ENCODE measurements at regions not wholly inside any gene's neighbourhood (a gene's known extent, or its start where the extent isn't known, plus 50 kb on each side); places are given as distances from the start of the nearest gene placed in this dataset.
A peak's percentile ranks its signal among the peaks of the same experiment; 100 is the strongest.

DNA sequence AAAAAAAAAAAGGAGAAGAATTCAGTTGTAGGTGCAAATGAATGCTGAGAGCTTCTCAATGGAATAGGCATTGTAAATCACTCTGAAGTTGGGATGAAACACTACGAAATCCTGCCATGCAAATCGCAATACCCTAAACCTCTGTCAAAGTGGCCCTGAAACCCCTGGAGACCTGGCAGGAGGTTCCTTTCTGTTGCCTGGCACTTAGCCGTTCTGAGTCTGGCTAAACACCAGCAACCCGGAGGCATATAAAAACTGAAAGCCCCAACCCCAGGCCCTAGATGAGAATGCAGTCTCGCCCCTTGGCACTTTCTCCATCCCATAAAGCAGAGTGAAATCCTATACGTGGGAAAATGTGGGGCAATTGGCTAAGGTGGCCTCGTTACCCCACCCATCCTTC, 151.5 kb upstream of the PARP11 start:
- intact Hi-C loops (cut with DNase I, micrococcal nuclease): no loop called here
- no peak for ATAC-seq

DNA sequence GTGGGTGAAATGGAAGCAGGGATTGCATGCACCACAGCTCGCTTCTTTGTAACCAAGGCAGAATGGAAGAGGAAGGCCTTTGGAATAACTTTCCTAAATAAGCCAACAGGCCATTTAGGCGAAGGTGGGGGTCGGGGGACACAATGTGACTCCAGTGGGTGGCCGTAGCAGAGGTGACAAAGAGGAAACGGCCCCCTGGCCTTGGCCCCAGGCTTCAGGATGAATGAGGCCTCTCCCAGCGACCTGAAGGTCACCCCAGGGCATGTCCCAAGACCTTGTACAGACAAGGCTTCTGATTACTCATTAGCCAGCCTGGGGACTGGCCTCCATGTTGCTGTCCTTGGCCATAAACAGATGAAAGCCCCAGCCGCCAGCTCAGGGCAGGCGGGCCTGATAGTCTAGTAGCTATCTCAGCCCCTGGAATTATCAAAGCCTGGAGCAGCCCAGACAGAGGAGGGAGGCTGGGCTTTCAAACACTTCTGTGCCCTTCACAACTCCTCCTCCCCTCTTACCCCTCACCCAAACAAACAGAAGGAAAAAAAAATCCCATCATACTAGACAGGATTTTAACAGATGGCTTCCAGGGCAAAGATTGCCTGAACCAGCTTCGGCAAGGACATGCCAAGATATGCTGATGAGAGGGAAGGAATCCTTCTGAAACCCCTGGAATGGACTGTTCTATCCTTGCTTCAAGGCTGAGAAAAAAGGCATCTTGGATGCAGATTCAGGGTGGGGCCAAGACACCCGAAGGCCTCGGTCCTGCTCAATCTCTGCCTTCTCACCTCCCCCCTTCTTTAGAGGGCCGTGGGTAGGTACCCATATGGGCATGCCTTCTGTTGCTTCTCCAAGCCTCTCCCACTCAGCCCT, 142.3 kb upstream of the PARP11 start:
- DNase-seq (peak; percentile 65 to 70), ATAC-seq (peak; percentile 95)
- intact Hi-C loops (cut with DNase I, micrococcal nuclease): no loop called here

More for the DNA sequence above, 151.5 kb upstream of the PARP11 start:
- no peak for DNase-seq

DNA sequence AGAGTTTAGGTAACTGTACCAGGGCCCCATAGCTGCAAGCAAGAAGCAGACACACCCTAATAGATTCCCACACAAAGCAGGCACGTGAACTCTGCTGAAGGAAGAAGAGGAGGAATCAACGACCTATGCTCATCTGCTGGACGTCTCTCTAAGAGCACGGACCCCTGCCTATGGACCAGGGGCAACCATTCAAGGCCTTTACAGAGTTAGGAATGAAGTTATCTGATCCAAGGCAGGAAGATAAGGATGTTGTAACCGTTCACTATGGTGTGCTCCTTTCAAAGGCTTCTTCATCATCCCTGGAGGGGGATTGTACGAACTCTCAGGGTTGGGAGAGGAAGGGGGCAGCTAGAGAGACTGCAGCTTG, 141.6 kb upstream of the PARP11 start:
- DNase-seq: no peak
- no peak for ATAC-seq
- intact Hi-C loops (cut with DNase I, micrococcal nuclease): no loop called here

DNA sequence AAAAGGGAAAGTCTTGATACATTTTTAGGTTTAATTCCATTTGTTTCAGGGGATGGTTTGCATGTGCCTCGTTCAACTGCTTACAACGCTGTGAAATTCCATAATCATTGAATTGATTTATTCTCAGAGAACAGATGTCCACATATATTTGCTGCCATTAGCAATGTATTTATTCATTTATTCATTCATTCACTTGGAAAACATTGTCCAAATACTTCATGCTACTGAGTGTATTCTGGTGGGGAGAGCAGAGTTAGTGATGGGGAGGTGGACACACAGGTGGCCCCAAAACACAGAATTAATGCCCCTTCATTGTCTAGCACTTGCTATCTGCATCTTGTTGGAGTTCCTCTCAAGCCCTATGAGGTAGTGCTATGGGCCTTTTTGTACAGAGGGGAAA, 141.2 kb upstream of the PARP11 start:
- DNase-seq (no peak), ATAC-seq (no peak)
- intact Hi-C loops (cut with DNase I, micrococcal nuclease): no loop called here

DNA sequence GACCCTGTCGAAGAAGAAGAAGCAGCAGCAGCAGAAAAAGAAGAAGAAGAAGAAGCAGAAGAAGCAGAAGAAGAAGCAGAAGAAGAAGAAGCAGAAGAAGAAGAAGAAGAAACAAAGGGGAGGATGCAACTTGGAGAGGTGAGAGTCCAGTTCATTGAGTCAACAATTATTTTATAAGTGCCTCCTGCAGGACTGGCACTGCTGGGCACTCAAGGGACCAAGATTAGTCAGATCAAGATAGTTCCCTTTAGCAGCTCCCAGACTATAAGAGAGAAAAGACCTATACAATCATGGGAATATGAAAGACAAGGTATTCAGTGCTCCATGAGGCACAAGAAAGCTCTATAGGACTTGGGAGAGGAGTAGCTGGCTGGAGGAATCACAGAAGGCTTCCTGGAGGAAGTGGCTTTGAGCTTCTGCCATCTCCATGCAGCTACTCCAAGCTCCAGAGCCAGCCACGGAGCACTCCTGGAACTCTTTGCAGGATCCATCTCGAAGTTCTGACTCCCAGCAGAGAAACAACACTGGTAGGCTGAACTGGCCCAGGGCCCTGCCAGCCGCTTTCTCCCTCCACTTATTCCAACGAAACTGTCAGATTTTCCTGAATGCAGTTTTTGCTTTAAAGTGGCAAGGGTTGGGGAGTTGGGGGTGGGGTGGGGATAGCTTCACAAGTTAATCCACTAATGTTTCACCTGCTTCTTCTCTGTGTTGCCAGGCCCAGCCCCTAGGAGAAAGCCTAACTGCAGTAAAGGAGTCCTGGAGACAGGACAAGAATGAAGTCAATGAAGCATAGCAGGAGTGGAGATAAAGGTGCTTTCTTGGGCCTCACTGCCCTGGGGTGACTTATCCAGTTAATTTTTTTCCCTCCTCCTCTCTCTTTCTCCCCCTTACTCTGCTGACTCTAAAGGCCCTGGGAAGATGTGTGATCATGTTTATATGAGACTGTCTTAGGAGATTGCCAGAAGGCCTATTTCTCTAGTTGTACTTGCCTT, 140.1 kb upstream of the PARP11 start:
- intact Hi-C loops (cut with DNase I, micrococcal nuclease): no loop called here
- ATAC-seq (peak; percentile 51), DNase-seq (no peak)

DNA sequence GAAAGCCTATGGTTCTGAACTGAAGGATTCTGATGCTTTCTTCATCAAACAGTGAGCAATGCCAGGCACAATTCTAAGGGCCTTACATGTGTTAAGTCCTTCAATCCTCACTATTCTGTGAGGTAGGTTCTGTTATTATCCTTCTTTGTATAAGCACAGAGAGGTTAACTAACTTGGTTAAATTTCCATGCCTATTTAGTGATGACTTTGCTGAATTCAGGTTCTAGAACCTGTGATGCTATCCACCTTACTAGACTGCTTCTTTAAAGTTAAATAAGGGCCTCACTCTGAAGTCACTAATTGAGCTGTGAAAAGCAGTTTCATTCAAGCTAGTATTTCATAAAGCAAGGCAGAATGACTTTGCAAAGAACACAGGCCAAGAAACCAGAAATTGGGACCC, 138.9 kb upstream of the PARP11 start:
- intact Hi-C loops (cut with DNase I, micrococcal nuclease): no loop called here
- no peak for DNase-seq
- ATAC-seq: no peak

DNA sequence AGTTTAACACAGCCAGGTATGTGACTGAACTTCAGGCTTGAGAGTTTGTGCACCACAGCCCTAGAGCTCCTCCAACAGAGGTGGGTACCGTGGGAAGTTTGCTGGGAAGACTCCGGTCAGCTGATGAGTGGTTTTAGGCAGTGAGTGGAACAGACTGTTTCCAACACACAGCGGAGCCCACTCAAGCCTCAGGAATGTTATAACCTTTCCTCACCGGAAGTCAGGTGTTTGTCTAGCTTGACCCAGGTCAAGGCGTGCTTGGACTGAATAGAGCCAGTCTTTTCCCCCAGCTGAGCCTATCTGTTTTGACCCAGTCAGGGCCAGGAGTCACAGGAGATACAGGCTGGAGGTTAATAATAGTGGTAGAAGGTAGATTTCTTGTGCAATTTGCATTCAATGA, 138.4 kb upstream of the PARP11 start:
- intact Hi-C loops (cut with DNase I, micrococcal nuclease): no loop called here
- no peak for ATAC-seq
- DNase-seq: no peak

DNA sequence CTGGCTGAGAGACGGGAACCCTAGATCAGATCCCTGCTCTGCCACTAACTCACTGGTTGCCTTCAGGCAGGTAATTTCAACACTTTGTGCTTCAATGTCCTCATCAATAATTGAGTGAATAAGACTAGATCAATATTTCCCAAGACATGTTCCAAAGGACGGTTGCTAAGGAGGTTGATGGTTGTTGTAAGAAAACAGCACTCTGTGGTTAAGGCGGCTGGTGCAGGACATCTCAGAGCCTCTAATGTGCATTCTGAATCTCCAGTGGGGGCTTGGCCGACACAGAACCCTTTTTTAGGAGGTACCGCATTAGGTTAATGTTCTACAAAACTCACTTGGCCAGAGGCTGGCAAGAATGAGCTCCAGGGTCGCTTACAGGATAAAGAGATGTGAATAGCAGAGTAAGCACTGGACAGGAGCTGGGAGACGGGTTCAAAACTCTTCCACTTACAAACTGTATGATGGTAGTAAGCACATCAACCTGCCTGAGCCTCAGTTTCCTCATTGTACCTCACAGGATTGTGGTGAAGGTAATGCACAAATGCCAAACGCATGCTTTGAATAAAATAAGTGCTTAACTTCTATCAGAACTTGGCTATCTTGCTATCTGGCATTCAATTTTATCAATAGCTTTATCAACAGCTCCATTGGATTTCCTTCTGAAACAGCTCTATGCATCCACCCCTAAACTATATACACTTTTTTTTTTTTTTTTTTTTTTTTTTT, 136.9 kb upstream of the PARP11 start:
- intact Hi-C loops (cut with DNase I, micrococcal nuclease): no loop called here
- ATAC-seq (no peak), DNase-seq (no peak)

DNA sequence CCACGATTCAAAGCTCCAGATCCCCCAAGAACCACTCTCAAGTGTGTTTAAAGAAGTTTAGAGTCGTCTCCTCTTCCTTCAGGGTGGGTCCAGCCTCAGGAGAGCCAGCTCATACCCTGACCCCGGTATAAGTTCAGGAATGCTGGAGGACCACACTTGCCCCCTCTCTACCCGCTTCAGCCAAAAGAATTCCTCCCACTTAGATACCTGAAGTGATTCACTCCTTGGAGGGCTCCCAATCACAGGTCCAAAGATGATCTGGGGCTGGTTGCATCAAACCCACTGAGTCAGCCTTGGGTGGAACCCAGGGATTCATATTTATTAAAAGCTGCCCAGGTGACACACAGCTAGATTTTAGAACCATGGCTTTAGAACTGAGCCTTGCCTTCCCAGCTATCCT, 133.5 kb upstream of the PARP11 start:
- intact Hi-C loops (cut with DNase I, micrococcal nuclease): no loop called here
- ATAC-seq: no peak
- no peak for DNase-seq

DNA sequence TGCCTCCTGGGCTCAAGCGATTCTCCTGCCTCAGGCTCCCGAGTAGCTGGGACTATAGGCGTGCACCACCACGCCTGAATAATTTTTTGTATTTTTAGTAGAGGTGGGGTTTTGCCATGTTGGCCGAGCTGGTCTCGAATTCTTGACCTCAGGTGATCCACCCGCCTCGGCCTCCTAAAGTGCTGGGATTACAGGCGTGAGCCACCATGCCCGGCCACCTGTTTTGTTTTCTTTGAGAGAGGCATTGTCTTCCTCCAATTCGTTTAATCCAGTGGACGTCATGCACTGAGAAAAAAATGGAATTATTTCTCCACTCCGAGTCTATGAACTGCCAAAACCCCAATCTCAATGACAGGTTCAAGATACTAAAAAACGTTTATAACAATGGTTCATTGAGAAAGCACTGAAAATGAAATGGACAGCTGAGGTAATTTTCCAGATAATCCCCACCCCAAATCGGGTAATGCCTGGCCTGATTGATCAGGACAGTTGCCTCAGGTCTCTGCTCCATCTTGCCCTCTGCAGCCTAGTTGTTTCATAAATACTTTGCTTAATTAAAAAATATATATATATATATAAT, 132.7 kb upstream of the PARP11 start:
- ATAC-seq: no peak
- intact Hi-C loops (cut with DNase I, micrococcal nuclease): no loop called here

DNA sequence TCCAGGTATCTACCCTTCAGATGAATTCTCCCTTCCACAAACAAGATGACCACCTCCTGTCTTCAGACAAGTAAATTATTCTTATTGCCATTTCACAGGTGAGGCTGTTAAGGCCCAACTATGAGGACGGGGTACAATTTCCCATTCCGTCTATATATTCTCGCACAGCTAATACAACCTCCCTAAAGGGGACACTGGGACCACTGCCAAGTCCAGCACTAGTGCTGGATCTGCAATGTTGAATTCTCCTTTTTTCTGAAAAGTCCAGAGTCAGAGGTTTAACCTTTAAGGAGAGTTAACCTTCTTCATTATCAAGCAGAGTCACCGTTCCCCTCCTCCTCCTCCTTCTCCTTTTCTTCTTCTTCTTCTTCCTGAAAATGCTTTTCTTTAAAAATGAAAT, 130.4 kb upstream of the PARP11 start:
- DNase-seq (no peak), ATAC-seq (no peak)
- intact Hi-C loops (cut with DNase I, micrococcal nuclease): no loop called here

More for the DNA sequence above, 132.7 kb upstream of the PARP11 start:
- no peak for DNase-seq

DNA sequence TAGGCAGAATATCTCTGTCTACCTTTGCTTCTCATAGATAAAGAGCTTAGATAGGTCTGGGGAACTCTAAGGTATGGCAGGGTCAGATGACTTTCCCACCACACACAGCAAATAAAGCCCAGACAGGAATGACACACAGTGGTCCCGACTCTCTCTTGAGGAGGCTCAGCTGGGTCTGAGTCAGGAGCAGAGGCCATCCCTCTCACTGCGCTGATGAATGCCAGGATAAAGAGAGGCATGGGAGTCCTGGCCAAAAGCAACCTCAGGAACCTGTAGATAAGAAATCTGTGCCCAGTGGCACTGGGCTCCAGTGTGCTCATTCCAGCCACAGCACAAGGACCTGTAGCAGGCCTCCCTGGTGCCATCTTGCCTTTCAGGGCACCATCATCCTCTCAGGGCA, 129.4 kb upstream of the PARP11 start:
- no peak for ATAC-seq

DNA sequence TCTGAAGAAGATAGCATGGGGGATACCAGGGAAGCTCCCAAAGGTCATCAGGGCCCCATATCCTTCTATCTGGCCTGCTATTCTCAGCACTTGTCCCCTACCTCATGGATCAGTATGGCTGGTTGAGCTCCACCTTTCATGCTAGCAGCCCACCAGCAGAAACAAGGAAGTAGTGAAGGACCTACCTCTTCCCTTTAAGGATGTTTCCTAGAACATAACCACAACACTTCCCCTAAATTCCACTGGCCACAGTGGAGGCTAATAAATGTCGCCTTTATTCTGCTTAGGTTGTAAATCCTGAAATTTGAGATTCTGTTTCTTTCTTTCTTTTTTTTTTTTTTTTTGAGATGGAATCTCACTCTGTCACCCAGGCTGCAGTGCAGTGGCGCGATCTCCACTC, 128.6 kb upstream of the PARP11 start:
- ATAC-seq (no peak), DNase-seq (no peak)
- intact Hi-C loops (cut with DNase I, micrococcal nuclease): no loop called here

More for the DNA sequence above, 129.4 kb upstream of the PARP11 start:
- intact Hi-C loops (cut with DNase I, micrococcal nuclease): no loop called here
- DNase-seq: no peak

DNA sequence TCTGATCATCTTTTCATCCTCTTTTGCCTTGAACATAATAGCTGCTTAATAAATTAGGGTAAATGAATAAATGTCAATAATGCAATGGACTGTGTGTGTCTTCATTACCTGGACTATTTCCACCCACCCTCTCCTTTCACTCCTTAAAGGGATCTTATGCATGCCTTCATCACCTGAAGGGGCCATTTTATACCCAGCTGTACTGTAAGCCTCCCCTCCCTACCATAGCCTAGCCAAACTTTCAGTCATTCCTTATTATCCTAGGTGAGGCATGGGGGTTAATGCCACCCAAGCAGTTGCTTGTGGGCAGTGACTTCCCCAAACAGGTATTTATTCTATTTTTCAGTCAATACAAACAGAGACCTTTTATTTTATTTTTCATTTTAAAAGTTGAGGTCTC, 127.8 kb upstream of the PARP11 start:
- no peak for DNase-seq
- ATAC-seq: no peak

DNA sequence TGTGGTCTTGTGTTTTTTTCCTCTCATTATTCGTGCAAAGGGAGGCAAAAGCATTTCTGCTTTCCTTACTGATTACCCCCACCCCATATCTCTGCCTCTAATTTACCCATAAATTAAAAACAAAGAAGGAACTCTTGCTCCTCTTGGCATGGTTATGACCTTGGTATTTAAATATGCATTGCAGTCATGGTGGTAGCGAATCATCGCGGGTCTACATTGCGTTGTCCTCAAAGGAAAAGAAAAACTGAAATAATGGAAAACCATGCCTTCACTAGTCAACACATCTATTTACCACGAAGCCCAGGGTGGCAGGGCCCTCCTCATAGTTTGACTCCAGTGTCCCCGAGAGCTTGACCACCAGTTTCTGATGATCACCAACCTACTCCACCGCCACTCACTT, 126.7 kb upstream of the PARP11 start:
- ATAC-seq (no peak), DNase-seq (no peak)
- intact Hi-C loops (cut with DNase I, micrococcal nuclease): no loop called here

More for the DNA sequence above, 127.8 kb upstream of the PARP11 start:
- intact Hi-C loops (cut with DNase I, micrococcal nuclease): no loop called here

DNA sequence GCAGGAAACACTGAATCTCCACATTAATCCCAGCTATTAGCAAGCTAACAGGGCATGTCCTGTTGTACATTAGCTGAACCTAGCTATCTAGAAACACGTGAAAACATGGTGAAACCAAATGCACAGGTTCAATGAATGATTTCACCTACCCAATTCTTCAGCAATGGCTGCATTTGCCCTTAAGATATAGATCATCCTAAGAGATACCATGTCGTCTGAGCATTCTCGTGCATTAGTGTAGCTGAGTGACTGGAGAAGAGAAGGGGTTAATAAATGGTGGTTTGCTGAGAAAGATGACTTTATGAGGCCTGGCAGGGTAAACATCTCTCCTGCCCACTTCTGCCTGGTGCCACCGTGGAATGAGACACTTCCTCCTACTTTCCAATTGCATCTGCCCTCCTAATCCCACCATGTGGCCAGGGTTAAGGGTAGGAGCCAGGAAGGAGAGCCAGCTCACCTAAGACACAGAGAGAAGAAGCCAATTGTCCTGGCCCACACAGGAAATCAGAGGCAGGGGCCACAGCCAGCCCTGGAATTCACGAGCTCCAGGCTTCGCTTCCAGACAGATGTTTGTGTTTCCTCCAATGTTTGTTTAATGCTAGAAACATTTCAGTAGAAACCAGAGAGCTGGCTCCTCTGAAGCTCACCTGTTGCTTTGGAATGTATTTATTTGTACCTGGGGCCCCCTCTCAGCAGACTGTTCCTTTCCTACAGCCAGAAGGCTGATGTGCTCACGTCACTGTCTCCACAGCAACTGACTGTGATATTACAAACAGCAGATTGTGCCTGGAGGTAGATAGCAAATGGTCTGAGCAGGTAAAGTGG, 126.0 kb upstream of the PARP11 start:
- ATAC-seq: peak; percentile 90
- intact Hi-C loops (cut with DNase I, micrococcal nuclease): no loop called here
- DNase-seq: peak; percentile 51 to 57

DNA sequence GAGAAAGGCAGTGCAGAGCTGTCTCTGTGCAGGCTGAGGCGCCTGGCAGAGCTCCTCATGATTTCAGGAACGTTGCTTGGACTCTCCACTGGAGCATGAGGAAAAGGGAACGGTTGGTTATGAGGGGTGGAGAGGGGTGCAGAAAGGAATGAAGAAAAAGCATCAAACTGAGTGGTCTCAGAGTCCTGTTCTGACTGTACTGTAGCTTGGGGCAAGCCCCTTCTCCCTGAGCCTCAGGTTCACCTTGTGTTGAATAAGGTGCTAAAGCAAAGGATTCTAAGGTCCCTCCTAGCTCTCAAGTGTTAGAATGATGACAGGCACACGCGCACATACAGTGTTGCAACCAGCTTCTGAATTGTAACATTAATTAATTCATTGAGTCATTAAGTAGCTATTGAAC, 125.2 kb upstream of the PARP11 start:
- intact Hi-C loops (cut with DNase I, micrococcal nuclease): no loop called here
- DNase-seq (no peak), ATAC-seq (no peak)

DNA sequence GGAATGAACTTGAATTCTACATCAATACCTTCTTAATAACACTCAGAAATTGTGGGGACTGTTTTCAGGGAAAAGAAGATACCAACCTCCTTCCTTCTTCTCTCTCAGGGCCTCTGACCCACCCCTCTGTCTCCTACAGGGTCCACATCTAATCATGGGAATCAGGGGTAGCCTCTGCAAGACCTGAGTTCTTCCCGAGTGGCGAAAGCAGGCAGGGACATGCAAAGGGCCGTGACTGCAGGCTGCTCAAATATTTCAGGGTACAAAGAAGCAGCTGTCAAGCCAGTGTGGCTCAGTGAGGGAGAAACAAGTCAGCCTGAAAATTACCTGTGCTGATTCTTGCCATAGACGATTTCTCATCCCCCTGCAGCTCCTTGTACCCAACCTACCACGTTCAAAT, 123.1 kb upstream of the PARP11 start:
- no peak for ATAC-seq
- DNase-seq: no peak
- intact Hi-C loops (cut with DNase I, micrococcal nuclease): no loop called here

Data from left colon (tissue), 2 donors.